ENCODE measurements at regions not wholly inside any gene's neighbourhood (a gene's known extent, or its start where the extent isn't known, plus 50 kb on each side); places are given as distances from the start of the nearest gene placed in this dataset.

GRCh38 chr20:53658322-53658721, 64.7 kb upstream of the ZNF217 start:
- H3K27me3 ChIP-seq (ENCODE audit: control insufficient read depth in 4 of 4, insufficient read depth in 4 of 4, low read length in 3 of 4) = no peaks in the 10 kb centered on the region
- TF ChIP-seq FOXA2 (IDR thresholded peaks at IDR 0.05) = no peak
- no peak for TF ChIP-seq REST (IDR thresholded peaks at IDR 0.05)
- no peak for TF ChIP-seq ATF3 (IDR thresholded peaks at IDR 0.05)
- no peak for TF ChIP-seq NR2F2 (IDR thresholded peaks at IDR 0.05)
- TF ChIP-seq FOXA1 (IDR thresholded peaks at IDR 0.05) = no peak
- TF ChIP-seq HNF4G (IDR thresholded peaks at IDR 0.05) = no peak
- no peak for TF ChIP-seq RAD21 (IDR thresholded peaks at IDR 0.05)
- TF ChIP-seq RXRA (IDR thresholded peaks at IDR 0.05) = no peak
- no peak for TF ChIP-seq YY1 (IDR thresholded peaks at IDR 0.05)
- TF ChIP-seq SP1 (IDR thresholded peaks at IDR 0.05) = no peak
- TF ChIP-seq, protein P1, sequence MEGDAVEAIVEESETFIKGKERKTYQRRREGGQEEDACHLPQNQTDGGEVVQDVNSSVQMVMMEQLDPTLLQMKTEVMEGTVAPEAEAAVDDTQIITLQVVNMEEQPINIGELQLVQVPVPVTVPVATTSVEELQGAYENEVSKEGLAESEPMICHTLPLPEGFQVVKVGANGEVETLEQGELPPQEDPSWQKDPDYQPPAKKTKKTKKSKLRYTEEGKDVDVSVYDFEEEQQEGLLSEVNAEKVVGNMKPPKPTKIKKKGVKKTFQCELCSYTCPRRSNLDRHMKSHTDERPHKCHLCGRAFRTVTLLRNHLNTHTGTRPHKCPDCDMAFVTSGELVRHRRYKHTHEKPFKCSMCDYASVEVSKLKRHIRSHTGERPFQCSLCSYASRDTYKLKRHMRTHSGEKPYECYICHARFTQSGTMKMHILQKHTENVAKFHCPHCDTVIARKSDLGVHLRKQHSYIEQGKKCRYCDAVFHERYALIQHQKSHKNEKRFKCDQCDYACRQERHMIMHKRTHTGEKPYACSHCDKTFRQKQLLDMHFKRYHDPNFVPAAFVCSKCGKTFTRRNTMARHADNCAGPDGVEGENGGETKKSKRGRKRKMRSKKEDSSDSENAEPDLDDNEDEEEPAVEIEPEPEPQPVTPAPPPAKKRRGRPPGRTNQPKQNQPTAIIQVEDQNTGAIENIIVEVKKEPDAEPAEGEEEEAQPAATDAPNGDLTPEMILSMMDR (IDR thresholded peaks at IDR 0.05; ENCODE audit: low read depth, low read length, missing input control) = no peak
- TF ChIP-seq, protein P2, sequence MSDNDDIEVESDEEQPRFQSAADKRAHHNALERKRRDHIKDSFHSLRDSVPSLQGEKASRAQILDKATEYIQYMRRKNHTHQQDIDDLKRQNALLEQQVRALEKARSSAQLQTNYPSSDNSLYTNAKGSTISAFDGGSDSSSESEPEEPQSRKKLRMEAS (IDR thresholded peaks at IDR 0.05) = no peak
- no peak for TF ChIP-seq GABPA (IDR thresholded peaks at IDR 0.05 in 1 of 2, conservative IDR thresholded peaks at IDR 0.05 in 1 of 2)
- TF ChIP-seq JUND (IDR thresholded peaks at IDR 0.05) = no peak
- no peak for TF ChIP-seq TAF1 (conservative IDR thresholded peaks at IDR 0.05)
- TF ChIP-seq HNF4A (conservative IDR thresholded peaks at IDR 0.05) = no peak
- no peak for TF ChIP-seq EGR1 (IDR thresholded peaks at IDR 0.05; ENCODE audit: low read depth in 2 of 2)
- TF ChIP-seq, protein P3, sequence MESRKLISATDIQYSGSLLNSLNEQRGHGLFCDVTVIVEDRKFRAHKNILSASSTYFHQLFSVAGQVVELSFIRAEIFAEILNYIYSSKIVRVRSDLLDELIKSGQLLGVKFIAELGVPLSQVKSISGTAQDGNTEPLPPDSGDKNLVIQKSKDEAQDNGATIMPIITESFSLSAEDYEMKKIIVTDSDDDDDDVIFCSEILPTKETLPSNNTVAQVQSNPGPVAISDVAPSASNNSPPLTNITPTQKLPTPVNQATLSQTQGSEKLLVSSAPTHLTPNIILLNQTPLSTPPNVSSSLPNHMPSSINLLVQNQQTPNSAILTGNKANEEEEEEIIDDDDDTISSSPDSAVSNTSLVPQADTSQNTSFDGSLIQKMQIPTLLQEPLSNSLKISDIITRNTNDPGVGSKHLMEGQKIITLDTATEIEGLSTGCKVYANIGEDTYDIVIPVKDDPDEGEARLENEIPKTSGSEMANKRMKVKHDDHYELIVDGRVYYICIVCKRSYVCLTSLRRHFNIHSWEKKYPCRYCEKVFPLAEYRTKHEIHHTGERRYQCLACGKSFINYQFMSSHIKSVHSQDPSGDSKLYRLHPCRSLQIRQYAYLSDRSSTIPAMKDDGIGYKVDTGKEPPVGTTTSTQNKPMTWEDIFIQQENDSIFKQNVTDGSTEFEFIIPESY (IDR thresholded peaks at IDR 0.05) = no peak
- no peak overlapping the region for H3K4me3 ChIP-seq (ENCODE audit: low read depth in 1 of 3, low read length in 3 of 3)
- no peaks in the 10 kb centered on the region for H3K36me3 ChIP-seq (ENCODE audit: control insufficient read depth in 4 of 4, insufficient read depth in 3 of 4, low read depth in 1 of 4, low read length in 3 of 4)
- no peaks in the 10 kb centered on the region for H3K9me3 ChIP-seq (ENCODE audit: control insufficient read depth in 4 of 4, low read length in 3 of 4)
- WGBS = 86% methylated on average over 5 of the region's 5 CpGs
- DNase-seq (ENCODE audit: low spot score) = no peak
- H3K4me1 ChIP-seq (ENCODE audit: control insufficient read depth in 4 of 4, insufficient read depth in 4 of 4, low read length in 3 of 4) = peaks cover 9 to 37% (median 28%) of the 10 kb centered on the region in 4 donors
- H3K27ac ChIP-seq (ENCODE audit: low read depth in 1 of 2, low read length in 2 of 2) = no peak overlapping the region
- no peak overlapping the region for H3K9ac ChIP-seq (ENCODE audit: low read depth in 1 of 2, low read length in 2 of 2)

All from liver (tissue), 8 donors.